Activated CD4-positive, alpha-beta T cell treated with anti-CD3 and anti-CD28 coated beads for 48 hours (primary cell): ENCODE measurements at regions not wholly inside any gene's neighbourhood (a gene's known extent, or its start where the extent isn't known, plus 50 kb on each side); places are given as distances from the start of the nearest gene placed in this dataset.

Source experiments
- DNase-seq: peaks from one replicate; pipeline ENCODE4 v3.0.0-alpha.2; 2020

DNA sequence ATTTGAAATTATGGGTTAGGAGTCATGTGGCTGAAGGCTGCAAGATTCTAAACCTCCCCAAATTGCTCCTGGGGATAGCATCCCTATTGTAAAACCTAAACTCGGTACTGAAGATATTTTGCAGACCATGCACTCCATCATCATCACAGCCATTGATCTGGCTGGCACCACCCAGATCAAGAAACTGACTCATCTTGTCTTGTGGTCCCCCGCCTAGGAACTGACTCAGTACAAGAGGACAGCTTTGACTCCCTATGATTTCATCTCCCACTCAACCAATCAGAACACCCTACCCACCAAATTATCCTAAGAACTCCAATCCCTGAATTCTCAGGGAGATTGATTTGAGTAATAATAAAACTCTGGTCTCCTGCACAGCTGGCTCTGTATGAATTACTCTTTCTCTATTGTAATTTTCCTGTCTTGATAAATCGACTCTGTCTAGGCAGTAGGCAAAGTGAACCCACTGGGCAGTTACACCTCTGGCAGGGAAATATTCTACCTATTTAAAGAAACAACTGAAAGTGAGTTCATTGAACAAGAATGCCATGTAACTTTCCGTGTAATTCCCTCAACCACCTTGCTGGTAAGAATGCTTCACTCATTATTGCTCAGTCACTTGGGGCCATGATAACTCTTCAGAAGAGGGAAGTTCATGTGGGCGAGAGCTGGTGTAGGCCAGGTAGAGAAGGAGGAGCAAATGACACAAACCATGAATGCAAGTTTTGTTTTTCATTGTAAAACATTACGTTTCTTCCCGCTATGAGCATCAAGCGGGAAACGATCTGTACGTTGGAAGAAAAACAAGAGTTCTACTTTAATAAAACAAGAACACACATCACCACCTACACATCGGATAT, 602.9 kb upstream of the ARID1B start:
- peak; percentile 66 for DNase-seq

DNA sequence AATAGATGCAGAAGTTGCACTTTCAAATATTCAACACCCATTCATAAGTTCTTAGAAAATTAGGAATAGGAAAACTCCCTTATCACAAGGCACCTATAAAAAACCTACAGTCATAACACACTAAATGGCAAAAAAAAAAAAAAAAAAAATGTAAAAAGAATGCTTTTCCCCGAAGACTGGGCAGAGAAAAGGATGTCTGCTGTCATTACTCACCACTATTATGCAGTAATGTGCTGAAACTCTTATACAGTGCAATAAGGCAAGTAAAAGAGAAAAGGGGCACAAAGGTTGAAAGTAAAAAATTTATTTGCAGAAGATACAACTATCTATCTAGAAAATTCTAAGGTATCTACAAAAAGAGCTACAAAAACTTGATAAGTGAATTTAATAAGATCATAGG, 607.8 kb upstream of the ARID1B start:
- DNase-seq: no peak

DNA sequence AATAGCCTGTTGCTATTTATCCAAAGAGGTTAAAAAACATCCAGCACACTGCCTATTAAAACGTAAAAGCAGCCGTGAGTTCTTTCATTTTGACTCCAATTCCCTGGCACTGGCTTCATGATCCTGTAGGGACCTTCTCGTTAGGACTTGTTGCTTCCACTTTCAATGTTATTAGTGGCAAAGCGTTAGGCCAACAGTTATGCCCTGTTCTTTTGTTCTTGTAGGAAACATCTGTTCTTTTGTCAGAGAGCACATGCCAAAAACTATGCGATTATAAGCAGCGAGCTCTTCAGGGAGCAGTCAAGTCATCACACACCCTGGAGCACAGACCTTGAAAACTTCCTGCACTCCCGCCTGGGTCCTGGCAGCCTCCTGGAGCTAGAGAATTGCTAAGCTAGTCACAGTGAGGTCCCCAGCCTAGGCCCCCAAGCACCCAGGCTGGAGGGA, 609.5 kb upstream of the ARID1B start:
- peak; percentile 5 for DNase-seq

DNA sequence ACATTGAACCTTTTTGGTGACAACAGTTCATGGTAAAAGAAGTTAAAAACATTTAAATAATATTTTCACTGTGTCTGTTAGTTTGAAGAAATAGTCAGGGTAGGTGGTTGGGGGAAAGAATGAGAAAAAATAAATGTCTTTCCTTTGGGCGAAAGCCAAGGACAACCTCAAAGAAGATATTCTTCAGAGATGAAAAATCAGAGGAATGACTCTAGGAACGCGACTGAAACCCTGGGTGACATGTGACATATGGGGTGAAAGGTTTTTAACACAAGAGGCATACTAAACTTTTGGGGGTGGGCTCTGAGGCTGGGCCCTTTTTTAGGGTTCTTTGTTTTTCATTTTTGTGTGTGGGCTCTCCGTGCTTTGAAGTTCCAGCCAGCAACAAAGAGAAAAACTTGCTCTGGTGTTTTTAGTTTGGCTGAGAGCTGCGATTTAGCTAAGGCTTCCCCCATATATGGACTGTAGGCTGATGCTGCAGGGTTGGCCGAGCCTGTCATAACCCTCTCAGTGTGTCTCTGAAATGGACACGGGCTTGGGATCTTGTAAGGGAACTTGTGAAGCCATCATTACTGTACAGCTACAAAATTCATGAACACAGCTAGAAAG, 610.1 kb upstream of the ARID1B start:
- peak; percentile 5 for DNase-seq

DNA sequence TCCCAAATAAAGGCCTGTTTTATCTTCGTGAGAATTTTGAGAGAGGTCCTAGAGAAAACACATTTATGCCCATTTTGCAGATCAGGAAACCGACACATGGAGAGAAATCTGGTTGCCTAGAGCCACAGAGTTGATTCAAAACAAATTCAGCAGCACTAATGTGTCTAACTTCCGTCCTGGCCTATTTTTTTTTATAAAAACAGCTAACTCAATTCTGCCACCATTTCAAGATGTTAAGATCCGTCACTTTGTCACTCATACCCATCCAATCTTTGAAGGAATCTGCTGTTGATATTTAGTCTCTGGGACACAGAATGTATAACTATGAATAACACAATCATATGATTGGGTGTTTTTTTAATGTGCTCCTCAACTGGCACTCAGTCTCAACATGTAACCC, 611.1 kb upstream of the ARID1B start:
- DNase-seq: no peak

DNA sequence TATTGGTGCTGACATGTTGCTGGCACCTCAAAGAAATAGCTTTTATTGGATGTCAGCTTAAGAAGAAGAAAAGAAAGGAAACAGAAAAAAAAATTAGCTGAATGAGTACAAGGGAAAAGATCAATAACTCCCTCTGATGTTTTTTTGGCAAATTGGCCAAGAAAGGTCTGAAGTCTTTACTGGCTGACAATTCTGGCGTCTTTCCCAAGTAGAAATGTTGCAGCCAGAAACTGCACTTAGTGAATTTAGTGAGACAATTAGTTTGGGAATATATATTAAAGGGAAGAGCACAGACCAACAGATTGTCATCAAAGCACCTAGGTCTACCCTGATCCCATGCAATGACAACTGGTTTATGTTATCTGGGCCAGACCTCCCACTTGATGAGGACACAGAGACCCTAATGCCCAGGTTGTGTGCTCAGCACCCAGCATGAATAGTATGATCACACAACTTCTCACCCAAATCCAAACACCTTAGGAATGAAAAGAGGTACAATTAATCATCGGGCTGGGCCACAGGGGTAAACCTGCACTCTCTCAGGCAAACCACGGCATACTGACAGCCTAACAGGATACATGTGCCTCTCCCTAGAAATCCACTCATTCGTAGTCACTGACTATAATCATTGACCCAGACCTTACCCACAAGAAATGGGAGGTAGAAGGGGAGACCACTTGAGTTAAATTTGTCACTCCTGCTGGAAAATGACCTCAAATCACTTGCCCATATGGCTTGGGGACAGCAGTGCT, 612.3 kb upstream of the ARID1B start:
- DNase-seq: peak; percentile 4

DNA sequence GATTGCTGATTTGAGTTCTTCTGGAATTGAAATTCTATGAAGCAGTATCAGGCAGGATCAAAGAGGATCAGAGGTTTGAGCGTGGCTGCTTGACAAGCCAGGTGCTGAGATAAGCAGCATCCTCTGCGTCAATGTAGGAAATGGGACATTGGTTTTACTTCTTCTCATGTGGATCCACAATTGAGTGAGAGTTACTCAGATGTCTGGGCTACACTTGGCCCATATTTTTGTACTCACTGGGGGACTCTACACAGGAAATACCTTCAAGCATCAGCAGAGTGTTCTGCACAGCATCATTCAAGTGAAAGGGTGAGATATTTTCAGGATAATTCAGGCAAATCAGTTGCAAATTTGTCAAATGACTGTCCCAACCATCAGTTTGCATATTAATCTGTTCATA, 613.9 kb upstream of the ARID1B start:
- DNase-seq: no peak

DNA sequence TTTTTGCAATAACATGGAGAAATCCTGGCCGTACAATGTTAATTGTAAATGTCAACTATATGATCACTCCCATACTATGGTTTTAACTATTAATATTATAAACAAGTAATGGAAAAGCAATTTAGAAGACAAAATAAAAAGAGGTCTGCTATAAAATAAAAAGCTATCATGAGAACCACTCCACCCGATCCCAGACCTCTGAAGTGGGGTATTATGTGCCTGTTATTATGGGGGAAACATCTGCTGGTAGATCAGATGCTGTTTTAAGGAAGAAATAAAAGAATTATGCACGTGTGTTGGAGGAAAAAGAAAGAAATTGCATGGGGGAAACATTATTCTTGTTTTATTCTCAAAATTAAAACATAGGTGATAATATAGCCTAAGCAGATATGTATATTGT, 615.7 kb upstream of the ARID1B start:
- no peak for DNase-seq

DNA sequence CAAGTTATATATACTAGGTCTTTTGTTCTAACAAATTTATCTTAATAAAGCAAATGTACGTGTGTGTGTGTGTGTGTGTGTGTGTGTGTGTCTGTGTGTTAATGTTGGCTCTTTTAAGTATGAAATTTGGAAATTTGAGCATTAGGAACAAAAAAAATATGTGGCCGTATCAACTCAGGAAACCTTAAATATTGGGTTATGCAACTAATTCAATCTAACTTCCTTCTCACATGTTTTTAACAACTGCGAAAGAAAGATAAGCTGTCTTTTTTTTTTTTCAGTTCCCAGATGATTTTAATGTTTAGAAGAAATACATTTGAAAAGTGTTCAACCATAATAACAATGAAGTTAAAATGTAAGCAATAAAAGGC, 616.4 kb upstream of the ARID1B start:
- no peak for DNase-seq

DNA sequence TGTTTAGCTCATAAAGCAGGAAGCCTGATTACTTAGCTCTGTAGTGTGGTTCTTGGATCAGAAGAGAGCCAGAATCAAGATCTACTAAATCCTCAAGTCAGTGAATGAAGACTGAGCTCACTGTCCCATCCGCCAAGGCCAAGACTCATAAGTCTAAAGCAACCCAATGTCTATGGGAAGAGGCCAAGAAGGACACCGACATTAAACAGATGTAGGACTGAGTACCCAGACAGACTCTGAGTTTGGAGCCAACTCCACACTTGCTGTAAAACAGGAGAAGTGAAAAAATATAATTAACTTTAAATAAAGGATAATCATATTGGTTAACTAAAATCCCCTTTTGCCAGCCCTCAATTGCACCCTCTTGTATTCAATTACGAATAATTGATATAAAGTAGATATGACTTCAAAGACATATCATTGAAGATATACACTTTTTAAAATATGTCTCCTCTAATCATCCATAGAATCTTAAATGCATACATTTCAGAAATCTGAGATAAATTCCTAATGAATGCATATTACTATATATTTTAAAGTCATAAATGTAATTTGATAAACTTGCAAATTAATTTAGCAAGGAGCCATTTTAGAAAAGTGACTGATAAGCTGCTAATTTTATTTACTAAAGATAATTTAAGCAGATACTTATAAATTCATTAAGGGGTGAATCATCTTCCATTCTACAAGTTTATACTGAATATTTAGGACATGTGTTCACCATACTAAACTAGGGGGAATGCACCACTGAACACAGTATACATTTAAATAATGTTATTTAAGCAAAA, 617.0 kb upstream of the ARID1B start:
- no peak for DNase-seq

DNA sequence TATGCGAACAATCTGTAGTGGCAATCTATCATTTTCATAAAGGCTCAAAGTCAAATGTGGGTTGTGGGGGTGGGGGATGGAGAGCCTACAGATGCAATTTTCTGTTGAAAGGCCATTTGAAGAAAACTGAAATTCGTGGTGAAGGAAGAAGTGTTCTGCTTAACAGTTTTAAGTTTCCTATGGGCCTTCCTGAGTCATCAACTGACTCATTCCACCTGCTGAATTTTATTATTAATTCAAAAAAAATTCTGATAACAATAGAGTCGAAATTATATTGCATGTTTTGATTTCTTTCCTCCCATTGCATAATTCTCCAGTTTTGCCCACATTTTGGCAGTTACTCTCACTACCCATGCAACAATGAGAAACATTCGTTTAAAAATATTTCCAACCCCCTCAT, 622.3 kb upstream of the ARID1B start:
- DNase-seq: peak; percentile 23

DNA sequence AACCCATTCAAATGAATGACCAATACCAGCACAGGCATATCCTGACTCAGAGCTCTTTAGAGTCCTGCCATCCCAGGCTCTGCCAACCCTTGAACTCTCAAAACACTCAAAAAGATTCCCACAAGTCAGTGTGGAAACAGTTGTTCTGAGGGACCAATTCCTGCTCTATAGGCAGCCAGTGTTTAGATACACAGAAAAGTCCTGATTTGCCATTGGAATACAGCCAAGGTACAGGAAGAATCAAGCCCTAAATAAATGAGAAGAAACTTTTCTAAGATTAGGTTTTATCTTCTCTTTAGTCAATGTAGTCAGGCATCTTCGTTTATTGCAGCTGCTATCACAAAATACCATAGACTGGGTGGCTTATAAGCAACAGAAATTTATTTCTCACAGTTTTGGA, 626.8 kb upstream of the ARID1B start:
- DNase-seq: no peak

DNA sequence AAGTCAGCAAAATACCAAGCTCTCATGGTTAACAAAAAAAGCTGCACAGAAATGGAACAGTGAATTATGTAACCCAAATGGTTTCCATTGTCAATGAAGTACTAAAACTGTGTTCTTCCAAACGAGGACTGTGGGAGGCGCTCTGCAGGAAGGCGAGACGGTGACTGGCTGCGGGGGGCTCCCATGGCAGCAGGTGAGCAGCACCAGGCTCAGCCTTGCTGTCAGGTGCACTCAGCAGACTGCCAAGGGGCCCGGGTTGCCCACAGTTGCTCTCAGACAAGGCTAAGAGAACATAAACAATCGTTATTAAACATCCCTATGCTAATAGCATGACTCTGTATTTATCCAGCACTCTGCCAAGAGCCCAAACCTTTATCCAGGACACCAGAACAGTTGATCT, 630.3 kb upstream of the ARID1B start:
- DNase-seq: no peak

DNA sequence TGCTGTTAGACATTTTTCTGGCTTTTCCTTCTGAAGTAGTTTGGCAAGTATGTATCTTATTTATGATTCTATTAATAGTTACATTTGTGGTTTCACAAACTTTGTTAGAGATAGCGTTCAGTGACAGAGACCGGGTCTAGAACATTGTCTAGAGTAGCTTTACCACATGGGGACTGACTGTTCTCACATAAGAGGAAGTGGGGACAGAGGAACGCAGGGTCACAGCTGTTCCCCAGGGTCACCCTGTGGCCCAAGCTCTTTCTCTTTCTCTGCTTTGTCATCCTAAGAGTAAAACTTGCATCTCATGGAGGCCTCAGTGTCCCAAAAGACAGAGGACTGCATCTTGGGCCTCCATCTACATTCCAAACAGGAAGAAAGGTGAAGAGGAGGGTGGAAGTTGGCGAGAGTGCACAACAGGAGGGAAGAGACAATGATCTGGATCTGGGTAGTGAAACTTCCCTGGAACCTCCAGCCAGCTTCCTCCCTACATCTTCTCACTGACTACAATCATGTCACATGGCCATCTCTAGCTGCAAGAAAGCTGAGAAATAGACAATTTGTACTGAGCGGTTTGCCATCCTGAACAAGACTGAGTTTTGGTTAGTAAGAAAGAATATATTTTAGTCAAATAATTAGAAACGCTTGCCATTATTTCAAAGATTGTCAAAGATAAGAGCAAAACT, 645.8 kb upstream of the ARID1B start:
- no peak for DNase-seq

DNA sequence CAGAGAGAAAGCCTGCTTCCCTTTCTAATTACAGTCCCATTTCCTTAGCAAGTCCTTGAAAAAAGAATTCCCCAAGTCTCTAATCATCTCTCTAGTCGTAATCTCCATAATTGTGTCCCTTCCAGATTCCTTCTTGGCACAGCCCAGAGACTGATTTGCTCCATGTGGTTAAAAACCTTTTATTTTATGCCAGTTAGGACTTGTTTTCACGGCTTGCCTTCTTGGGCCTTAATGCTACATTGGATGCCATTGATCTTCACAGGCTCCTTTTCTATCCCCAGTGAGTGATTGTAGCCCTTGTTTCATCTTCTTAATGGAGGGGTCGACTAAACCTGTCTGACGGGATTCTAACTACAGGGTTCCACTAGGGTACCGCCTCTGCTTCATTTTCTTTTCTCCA, 650.6 kb upstream of the ARID1B start:
- no peak for DNase-seq

DNA sequence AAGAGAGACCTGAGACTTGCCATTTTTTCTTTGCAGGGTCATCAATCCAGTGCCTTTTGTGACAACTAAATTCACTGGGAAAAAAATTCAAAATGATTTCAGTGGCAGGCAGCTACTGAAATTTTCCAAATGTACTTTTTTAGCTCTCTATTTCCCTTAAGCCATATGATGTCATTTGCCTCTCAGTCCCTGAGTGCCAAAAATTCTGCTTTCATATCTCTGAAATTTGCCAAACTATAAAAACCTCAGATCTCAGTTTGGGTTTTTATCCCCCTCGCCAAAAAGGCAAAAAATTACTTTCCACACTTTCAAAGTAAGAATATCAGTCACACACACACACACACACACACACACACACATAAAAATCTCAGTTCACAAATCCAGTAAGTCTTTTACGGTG, 651.3 kb upstream of the ARID1B start:
- DNase-seq: no peak

DNA sequence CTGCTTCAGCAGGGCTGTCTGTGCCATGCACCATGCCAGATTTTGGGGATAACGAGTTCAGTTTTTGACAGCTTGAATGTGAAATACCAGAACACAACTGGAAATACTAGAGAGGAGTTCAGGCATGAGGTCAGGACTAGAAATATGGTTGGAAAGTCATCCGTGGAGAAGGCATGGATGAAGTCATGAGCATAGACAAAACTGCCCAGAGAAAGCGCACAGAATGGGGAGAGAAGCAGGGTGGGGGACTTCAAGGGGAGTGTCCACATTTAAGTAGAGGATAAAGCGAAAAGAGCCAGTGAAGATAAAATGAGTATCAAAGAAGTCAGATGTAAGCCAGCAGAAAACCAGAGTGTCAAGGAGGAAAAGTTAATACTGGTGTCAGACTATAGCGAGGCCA, 653.4 kb upstream of the ARID1B start:
- DNase-seq: no peak

DNA sequence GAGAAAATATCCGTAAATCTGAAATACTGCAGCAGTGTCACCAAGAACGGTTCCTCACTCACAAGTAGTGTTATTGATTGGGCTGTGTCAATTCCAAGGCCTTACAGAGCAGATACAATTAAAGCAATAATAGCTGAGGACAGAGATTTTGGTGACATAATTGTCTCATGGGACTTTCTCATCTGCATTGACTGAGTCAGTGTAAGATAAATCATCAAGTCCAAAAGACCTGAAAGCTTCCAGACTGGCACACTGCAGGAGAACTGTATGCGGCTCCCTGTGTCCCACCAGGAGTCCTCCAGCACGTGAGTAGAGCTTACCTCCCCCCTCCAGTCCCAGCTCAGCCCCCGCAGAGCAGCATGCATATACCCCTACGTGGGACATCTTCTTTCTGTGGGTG, 655.2 kb upstream of the ARID1B start:
- DNase-seq: no peak

DNA sequence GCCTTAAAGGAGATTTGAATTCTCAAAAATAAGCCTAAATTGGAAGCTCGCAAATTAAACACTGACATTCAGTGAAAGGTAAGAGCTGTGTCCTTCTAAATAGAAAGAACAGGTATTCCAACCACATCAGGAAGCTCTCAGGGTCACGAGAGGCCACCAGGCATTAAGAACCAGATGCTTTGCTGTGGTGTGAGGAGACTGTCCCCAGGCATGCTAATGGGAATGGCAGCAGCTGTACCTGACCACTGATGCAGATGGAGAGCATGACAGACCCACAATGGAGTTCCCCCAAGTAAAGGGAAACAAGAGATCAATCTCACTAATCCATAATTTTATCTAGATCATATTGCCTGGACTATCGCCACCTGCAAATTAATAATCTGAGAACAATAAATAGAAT, 658.9 kb upstream of the NOX3 start:
- DNase-seq: no peak

DNA sequence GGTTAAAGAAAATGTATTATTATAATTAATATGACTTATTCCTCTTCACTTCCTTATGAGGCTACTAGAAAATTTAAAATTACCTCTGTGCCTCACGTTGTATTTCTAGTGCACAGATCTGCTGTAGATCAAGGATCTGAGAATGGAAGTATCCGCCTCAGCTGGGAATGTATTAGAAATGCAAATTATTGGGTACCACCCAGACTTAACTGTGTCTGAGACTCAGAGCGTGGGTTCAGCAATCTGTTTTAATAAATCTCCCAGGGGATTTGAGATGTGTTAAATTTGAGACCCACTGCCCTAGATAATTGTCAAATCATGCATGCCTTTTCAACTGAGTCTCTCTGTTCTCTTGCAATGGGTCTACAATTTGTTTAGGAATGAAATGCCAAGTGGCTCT, 658.0 kb upstream of the NOX3 start:
- DNase-seq: no peak

DNA sequence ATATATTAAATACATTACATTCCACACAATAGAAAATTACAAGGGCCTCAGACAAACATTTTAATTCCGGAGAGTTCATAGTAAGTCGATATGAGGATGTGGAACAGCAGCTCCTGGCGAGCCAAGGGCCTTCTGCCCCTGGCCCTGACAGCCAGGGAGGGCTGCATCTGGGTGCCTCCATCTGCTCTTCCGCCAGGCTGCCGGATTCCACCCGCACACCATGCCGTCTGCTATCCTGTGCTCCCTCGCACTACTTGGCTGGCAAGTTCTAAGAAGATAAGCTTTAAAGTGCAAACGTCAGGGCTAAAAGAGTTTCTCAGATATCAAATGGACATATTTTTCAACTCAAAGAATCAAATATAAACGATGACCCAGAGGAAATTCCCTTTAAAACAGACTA, 656.3 kb upstream of the NOX3 start:
- no peak for DNase-seq

DNA sequence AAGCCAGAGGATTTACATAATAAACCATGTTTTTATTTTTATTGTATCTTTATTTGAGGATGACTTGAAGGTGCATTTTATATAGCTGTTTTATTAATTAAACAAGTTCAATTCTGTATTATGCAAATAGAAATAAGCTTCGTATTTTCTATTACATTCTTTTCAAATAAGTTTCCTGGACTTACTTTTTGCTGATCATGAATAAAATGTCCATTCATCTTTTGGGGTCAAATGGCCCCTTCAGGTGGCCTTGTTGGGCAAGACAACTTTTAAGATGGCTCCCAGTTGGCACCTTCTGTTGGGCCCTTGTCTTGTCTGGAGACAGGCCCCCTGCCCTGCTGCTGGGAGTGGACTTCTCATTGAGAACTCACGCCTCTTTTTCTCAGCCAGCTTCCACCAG, 654.6 kb upstream of the NOX3 start:
- no peak for DNase-seq

DNA sequence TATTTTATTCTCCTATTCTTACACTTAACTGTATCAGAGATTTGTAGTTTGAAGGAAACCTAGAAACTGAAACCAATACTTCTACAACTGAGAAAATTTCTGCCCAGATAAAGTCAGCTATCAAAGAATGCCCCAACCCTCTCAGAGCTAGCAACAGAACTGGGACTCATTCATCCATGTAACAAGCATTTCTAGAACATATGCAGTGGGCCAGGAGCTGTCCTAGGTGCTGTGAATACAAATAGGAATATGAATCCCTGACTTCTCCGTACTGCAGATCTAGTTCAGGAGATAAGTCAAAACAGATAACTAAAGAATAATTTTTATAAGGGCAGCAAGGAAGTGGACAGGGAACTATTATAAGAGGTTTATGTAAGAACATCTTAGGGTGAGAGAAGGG, 654.1 kb upstream of the NOX3 start:
- no peak for DNase-seq
